ENCODE measurements at regions not wholly inside any gene's neighbourhood (a gene's known extent, or its start where the extent isn't known, plus 50 kb on each side); places are given as distances from the start of the nearest gene placed in this dataset.
"Not testable (repeated sequence)": the region's sequence is repeated elsewhere in the genome, so short reads cannot be mapped to it uniquely, and the experiment has no call there.

- no peak for DNase-seq (ENCODE audit: low read depth in 3 of 3)
Measured at GRCh38 chr5:57950616-57951228, 468.1 kb upstream of the ACTBL2 start.

- no peak for DNase-seq (ENCODE audit: low read depth in 3 of 3)
Measured at GRCh38 chr5:57948091-57948490, 465.5 kb upstream of the ACTBL2 start.

DNA sequence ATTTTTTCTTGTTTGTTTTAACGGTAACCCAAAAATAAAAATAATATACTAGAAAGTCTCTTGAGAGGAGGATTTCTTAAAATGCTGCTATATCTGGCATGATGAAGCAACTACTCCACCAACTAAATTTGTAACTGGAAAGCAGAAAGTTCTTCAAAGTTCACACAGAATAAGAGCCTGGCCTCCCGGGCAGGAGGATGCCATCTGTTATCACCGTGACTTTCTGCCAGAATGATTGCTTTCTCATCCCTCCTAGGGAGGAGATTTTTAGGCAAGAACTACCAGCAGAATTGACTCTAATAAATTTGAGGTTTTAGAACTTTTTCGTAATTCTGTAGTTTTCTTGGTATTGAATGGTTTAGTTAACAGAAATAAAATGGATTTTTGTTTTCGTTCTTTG, 464.6 kb upstream of the ACTBL2 start:
- DNase-seq (ENCODE audit: low read depth in 3 of 3), result no peak

DNA sequence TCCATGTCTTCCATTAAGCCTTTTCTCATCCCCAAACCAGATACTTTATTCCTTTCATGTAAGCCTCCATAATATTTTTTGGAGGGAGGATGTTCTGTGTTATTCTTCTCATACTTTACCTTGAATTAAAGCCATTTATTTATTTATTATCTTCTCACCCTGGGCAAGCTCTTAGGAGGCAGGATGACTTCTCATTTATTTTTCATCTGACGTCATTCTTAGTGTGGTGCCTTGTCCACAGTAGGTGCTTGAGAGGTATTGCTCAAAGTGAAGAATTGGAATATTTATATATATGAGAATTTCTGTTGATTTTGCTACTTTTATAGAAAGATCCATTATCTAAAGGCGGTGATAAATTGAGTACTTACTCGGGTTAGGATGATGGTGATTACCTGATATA, 458.3 kb upstream of the ACTBL2 start:
- no peak for DNase-seq (ENCODE audit: low read depth in 3 of 3)

DNA sequence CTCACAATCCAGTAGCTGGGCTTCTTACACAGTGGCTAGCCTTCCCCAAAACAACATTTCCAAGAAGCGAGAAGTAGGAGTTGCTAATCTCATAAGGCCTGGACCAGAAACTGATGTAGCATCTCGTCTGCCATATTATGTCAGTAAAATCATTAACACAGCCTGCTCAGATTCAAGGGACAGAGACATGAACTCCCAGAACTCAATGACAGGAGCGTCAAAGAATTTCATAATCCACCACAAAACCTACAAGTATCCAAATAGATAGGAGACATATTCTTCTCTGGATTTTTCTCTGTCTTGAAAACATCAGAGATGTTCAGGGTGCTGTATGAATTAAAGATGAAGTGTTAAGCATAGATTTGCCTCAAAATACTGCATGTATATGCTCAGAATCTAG, 457.6 kb upstream of the ACTBL2 start:
- DNase-seq (ENCODE audit: low read depth in 3 of 3), result no peak

DNA sequence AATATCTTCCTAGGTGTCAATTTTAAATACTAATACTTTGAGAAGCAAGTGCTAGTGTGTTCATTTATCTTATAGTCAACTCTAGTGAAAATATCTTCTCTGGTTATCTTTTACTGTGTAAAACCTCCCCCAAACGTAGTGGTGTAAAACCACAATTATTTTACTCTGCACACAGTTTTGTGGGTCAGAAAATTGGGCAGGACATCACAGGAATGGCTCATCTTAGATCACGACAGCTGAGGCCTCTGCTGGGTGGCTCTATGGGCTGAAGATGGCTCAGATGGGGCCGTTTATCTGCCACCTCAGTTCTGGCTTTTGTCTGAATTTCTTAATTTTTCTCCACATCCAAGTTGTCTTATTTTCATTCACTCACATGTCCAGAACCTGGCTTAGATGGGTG, 457.2 kb upstream of the ACTBL2 start:
- no peak for DNase-seq (ENCODE audit: low read depth in 3 of 3)

DNA sequence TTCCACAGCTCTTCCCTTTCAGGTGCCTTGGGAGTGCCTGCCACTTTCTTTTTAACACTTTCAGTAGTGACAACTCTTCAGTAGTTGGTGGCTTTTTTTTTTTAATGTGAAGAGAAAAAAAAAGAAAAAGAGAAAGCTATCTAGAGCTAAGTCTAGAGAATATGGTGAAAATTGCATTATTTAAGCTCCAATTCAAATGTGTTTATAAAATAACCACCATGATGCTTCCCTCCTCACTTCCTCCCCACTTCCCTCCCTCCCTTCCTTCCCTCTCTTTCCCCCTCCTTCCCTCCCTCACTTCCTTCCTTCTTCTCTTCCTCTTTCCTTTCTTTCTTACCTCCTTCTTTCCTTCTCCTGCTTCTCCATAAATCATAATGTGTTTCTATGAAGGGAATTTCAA, 456.7 kb upstream of the ACTBL2 start:
- DNase-seq (ENCODE audit: low read depth in 3 of 3), result no peak

DNA sequence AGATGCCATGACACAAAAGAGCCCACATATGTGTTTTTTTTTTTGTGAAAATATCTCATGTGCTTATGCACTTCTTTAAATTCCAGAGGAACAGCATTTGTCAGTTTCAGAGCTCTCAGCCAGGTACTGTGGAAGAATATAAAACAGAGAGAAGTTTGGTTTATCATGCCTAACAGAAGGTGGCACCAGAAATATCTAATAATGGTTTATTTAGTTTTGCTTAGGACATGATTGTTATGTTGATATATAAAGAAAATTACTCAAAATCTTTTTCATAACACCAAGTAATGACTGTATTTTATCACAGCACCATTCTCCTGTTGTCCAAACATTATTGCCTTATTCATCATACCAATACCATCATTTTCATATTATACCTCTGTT, 455.6 kb upstream of the ACTBL2 start:
- no peak for DNase-seq (ENCODE audit: low read depth in 3 of 3)

DNA sequence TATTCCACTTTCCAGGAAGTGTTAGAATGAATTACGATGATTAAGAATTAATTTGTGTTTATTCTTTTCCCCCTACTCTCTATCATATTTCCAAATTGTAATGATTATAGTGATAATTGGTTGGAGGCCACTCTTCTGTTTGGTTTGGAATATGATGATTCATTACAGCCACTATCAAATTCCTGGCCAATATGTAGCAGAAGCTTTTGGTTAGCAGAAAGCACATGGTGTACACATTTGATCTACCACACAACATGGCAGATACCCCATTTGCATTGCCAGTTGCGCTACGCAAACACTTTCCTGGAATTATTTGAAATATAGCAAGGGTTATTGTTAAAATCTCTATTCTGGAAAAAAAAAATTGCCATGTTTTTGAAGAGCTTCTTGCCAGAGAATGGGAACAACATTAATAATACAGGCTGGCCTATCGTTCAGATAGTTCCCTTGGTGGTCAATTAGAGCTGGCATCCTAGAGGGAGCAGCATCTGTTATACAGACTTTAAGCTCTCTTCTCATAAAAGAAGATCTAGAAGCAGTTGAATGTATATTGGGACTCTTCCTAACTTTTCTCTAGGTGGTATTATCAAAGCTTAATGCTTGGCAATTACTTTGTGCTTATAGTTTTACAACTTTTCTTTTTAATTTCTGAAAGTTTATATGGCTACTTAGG, 455.0 kb upstream of the ACTBL2 start:
- DNase-seq (ENCODE audit: low read depth in 3 of 3), result no peak

GRCh38 chr5:57937025-57937424, 454.4 kb upstream of the ACTBL2 start:
- no peak for DNase-seq (ENCODE audit: low read depth in 3 of 3)

DNA sequence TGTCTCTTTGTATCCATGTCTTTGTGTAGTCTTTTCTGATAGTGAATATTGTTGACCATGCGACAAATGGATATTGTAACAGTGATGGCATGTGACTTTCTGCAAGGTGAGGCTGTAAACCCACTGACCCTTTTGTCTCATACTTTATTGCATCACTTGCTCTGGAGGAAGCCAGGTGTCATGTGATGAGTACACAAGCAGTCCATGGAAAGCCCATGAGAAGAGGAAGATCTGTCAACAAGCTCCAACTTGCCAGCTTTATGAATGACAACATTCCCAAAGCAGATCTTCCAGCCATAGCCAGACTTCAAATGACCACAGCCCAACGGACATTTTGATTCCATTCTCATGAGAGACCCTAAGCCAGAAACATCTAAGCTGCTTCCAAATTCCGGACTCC, 450.1 kb upstream of the ACTBL2 start:
- DNase-seq (ENCODE audit: low read depth in 3 of 3), result no peak

GRCh38 chr5:57931807-57932206, 449.2 kb upstream of the ACTBL2 start:
- no peak for DNase-seq (ENCODE audit: low read depth in 3 of 3)

DNA sequence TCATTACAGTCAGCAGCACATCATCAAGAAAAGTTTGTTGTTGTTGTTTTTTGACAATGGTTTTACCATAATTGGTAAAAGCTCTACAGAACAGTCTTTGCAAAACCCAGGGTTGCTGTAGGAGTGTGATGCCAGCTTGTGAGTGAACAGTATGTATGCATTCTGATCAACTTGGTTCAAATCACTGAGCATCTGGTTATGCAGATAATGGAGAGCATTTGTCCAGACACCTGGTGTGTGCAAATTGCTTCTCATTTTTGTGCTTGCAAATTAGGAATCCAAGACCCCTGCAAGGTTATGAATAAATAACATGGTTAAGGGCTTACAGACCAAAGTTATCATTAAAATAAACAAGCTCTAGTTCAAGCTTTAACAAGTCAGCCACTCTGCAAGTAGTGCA, 448.7 kb upstream of the ACTBL2 start:
- DNase-seq (ENCODE audit: low read depth in 3 of 3), result no peak

DNA sequence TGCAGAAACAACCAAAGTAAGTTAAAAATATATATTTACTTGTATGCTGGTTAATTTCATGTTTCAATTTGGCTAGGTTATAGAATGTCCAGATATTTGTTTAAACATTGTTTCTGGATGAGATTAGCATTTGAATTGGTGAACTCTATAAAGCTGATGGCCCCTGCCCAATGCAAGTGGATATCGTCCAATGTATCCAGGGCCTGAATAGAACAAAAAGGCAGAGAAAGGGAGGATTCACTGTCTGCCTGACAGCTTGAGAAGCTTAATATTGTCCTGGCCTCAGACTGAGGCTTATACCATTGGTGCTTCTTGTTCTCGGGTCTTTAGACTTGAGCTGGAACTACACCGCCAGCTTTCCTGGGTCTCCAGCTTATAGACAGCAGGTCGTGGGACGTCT, 446.7 kb upstream of the ACTBL2 start:
- DNase-seq (ENCODE audit: low read depth in 3 of 3), result no peak

DNA sequence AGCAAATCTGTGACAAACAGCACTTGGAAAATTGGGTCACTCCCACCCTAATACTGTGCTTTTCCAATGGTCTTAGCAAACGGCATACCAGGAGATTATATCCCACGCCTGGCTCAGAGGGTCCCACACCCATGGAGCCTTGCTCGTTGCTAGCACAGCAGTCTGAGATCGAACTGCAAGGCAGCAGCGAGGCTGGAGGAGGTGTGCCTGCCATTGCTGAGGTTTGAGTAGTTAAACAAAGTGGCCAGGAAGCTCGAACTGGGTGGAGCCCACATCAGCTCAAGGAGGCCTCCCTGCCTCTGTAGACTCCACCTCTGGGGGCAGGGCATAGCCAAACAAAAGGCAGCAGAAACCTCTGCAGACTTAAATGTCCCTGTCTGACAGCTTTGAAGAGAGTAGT, 440.5 kb upstream of the ACTBL2 start:
- not testable (repeated sequence) for DNase-seq (ENCODE audit: low read depth in 3 of 3)

DNA sequence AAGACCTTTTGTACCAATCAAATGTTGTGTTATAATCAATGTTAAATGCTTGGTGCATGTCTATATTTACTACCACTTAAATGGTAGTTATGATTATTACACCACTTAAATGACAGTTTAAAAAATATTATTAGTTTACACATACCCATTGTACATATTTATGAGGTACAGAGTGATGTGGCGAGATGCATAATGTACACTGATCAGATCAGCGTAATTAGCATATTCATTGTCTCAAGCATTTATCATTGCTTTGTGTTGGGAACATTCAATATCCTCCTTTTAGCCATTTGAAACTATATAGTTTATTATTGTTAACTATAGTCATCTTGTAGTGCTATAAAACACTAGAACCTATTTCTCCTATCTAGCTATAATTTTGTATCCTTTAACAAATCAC, 434.4 kb upstream of the ACTBL2 start:
- DNase-seq (ENCODE audit: low read depth in 3 of 3), result no peak

DNA sequence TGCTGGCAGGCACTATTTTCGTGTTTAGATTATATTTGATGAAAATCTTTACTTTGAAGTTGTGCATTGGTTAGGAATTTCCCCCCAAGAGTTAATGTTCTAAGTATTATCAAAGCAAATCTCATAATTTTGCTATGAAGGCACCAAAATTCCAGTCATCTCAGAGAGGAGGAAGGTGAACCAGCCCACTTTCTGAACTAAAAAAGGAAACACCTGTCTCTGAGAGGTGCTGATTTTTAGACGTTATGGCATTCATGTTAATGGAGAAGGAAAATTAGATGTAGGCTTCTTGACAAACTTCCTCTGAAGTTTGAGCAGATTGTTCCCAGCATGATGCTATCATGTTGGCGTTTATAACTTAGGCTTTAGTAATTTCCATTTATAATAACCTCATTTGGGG, 432.9 kb upstream of the ACTBL2 start:
- no peak for DNase-seq (ENCODE audit: low read depth in 3 of 3)

DNA sequence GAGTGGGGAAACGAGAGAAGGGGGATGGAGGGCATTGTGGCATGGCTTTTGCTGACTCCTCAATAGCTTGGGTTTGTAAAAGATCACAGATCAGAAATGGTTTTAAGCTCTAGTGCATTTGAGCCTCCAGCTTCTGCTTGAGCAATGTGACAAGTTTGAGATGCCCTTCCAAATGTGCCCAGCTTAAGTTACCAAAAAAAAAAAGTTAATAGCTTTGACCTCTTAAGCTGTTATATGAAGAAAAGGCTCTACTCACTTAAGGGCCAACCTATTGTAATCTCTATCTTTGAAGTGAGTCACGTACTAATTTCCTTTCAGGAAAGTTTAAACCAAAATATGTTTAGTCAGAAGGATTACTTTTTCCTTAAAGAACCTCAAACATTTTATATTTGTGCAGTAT, 428.8 kb upstream of the ACTBL2 start:
- no peak for DNase-seq (ENCODE audit: low read depth in 3 of 3)

DNA sequence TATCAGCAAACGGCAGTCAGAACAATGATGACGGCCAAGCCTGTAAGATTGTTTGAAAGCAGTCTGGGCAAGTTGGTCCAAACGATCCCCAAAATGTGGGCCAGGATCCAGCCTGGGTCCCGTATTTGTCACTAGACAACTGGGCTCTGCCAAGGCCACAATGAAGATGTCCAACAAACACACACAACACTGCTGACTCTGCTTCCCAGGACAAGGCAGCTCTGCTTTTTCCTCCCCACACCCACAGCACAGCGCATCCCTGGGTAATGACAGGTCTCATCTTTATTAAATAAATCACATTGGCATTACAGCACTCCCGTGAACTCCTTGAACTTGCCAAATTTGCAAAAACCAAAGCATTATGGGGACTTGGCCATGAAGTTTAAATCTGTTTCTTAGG, 424.1 kb upstream of the ACTBL2 start:
- DNase-seq (ENCODE audit: low read depth in 3 of 3), result no peak

DNA sequence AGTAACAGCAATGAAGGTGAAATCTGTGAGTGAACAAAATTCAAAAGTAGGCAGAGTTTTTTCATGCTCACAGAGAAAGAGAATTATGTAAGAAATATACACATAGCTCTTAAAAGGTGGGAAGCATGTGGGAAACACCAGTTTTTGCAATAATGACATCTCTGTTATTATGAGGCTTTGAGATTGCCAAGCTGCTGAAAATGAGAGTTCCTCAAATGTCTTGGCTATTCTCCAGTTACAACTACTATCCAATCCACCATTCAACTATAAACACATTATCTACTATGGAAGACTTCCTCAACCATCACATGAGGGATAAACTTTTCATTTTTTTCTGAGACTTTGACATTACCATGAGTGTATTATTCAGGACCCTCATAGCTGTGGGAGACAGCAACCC, 420.8 kb upstream of the ACTBL2 start:
- no peak for DNase-seq (ENCODE audit: low read depth in 3 of 3)

- no peak for DNase-seq (ENCODE audit: low read depth in 3 of 3)
Measured at GRCh38 chr5:57902095-57902494, 419.5 kb upstream of the ACTBL2 start.

GRCh38 chr5:57900381-57900944, 417.9 kb upstream of the ACTBL2 start:
- DNase-seq (ENCODE audit: low read depth in 3 of 3), result no peak

DNA sequence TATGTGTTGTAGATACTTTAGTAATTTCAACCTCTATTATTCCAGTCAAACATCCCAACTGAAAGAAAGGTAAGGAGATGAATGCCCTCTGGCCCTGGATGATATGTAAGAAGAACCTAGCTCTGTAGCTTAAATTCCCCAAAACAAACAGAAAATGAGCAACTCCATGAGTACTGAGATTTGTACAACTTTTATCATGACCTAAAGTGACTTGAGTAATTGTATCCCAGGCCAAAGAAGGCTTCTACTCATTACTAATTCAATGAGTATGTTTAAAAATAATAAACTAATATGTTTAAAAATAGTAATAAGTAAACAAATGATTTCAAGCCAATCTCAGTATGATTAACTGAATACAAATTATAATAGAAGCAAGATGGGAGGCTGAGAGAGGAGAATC, 414.0 kb upstream of the ACTBL2 start:
- DNase-seq (ENCODE audit: low read depth in 3 of 3), result no peak

DNA sequence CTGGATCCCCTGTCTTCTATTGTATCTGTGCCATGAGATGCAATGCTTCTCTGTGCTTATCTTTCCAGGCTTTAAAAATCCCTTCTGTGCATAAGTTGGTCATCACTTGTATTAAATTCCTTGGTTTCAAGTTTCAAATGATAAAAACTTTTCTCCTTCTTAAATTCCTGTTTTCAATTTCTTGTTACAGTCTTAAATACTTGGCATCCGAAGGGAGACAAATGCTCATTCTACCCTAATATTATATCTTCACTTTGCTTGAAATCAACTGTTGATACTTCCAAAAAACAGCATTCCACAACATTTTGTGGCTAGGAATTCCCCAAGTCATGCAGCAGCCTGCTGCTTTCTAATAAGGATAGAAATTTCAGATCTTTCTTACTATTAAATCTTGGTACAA, 413.2 kb upstream of the ACTBL2 start:
- DNase-seq (ENCODE audit: low read depth in 3 of 3), result no peak
